Neural cell (in vitro differentiated cells): ENCODE measurements at regions not wholly inside any gene's neighbourhood (a gene's known extent, or its start where the extent isn't known, plus 50 kb on each side); places are given as distances from the start of the nearest gene placed in this dataset.

Experiments used
- CTCF ChIP-seq: fragments of 450-650 bp; IDR thresholded peaks from 2 replicates; pipeline ENCODE4 v1.5.1; 2014; ENCODE audit warnings: antibody characterized with exemption, mild to moderate bottlenecking, moderate library complexity; ENCODE audit not compliant: poor library complexity, severe bottlenecking
- EP300 ChIP-seq: fragments of 450-650 bp; conservative IDR thresholded peaks from 2 replicates; pipeline ENCODE4 v1.6.1; 2014; ENCODE audit warnings: antibody characterized with exemption, mild to moderate bottlenecking, moderate library complexity; ENCODE audit not compliant: poor library complexity, severe bottlenecking
- MXI1 ChIP-seq: fragments of 450-650 bp; conservative IDR thresholded peaks from 2 replicates; pipeline ENCODE4 v1.6.1; 2014; ENCODE audit warnings: antibody characterized with exemption, mild to moderate bottlenecking; ENCODE audit not compliant: poor library complexity, severe bottlenecking
- TAF1 ChIP-seq: IDR thresholded peaks from 2 replicates; pipeline ENCODE4 v1.6.1; 2012; ENCODE audit warnings: low read depth

- TF ChIP-seq CTCF (no peak), EP300 (no peak), TAF1 (no peak), MXI1 (no peak)
Measured at GRCh38 chr13:39268398-39268797, 230.1 kb downstream of the NHLRC3 start.
